NCI-H345 (cell line): ENCODE measurements at regions not wholly inside any gene's neighbourhood (a gene's known extent, or its start where the extent isn't known, plus 50 kb on each side); places are given as distances from the start of the nearest gene placed in this dataset.
"Not testable (repeated sequence)": the region's sequence is repeated elsewhere in the genome, so short reads cannot be mapped to it uniquely, and the experiment has no call there.

Source experiments
- DNase-seq: peaks from one replicate; lab custom pipeline; 2025; lab: John Stamatoyannopoulos, UW

GRCh38 chr5:156076912-156077311 is 250.1 kb upstream of the SGCD start:
- no peak for DNase-seq

GRCh38 chr5:156087577-156088110 is 239.3 kb upstream of the SGCD start:
- no peak for DNase-seq

- DNase-seq, result not testable (repeated sequence)
Observed at GRCh38 chr5:156089955-156090940, 236.7 kb upstream of the SGCD start.

- DNase-seq, result no peak
Observed at GRCh38 chr5:156093024-156093423, 233.9 kb upstream of the SGCD start.

GRCh38 chr5:156094001-156094400 is 233.0 kb upstream of the SGCD start:
- no peak for DNase-seq

- no peak for DNase-seq
Observed at GRCh38 chr5:156095709-156096241, 231.2 kb upstream of the SGCD start.

- DNase-seq, result no peak
Observed at GRCh38 chr5:156096259-156096658, 230.7 kb upstream of the SGCD start.

GRCh38 chr5:156103155-156103885 is 223.6 kb upstream of the SGCD start:
- DNase-seq, result no peak

GRCh38 chr5:156109317-156110023 is 217.5 kb upstream of the SGCD start:
- no peak for DNase-seq

- no peak for DNase-seq
Observed at GRCh38 chr5:156119692-156120091, 207.3 kb upstream of the SGCD start.

GRCh38 chr5:156120777-156121176 is 206.2 kb upstream of the SGCD start:
- no peak for DNase-seq

- no peak for DNase-seq
Observed at GRCh38 chr5:156121234-156121633, 205.7 kb upstream of the SGCD start.

- DNase-seq, result no peak
Observed at GRCh38 chr5:156121882-156122281, 205.1 kb upstream of the SGCD start.

GRCh38 chr5:156124708-156125107 is 202.3 kb upstream of the SGCD start:
- no peak for DNase-seq

- no peak for DNase-seq
Observed at GRCh38 chr5:156125118-156125517, 201.8 kb upstream of the SGCD start.

- no peak for DNase-seq
Observed at GRCh38 chr5:156126716-156127115, 200.2 kb upstream of the SGCD start.

- DNase-seq, result no peak
Observed at GRCh38 chr5:156128026-156128425, 198.9 kb upstream of the SGCD start.

- DNase-seq, result no peak
Observed at GRCh38 chr5:156134216-156134615, 192.7 kb upstream of the SGCD start.

- DNase-seq, result no peak
Observed at GRCh38 chr5:156135531-156135930, 191.4 kb upstream of the SGCD start.

- no peak for DNase-seq
Observed at GRCh38 chr5:156137071-156137869, 189.7 kb upstream of the SGCD start.

- no peak for DNase-seq
Observed at GRCh38 chr5:156142867-156143266, 184.1 kb upstream of the SGCD start.
